ENCODE measurements at regions not wholly inside any gene's neighbourhood (a gene's known extent, or its start where the extent isn't known, plus 50 kb on each side); places are given as distances from the start of the nearest gene placed in this dataset.

GRCh38 chr13:44210525-44210924, 163.1 kb upstream of the SERP2 start:
- H3K23ac ChIP-seq (ENCODE audit: insufficient read length, low read depth, low read length): no peak overlapping the region
- H3K4me1 ChIP-seq (ENCODE audit: insufficient read depth, low read length): no peaks in the 10 kb centered on the region
- H2AFZ ChIP-seq (ENCODE audit: low read length): no peak overlapping the region
- peaks cover 2% of the 10 kb centered on the region; the same call in 1 of the 2 replicates for H3K27me3 Mint-ChIP-seq (ENCODE audit: low read depth)
- peaks cover 15 to 16% of the 10 kb centered on the region in 2 experiments for H3K4me1 Mint-ChIP-seq
- H2AK5ac ChIP-seq (ENCODE audit: insufficient read length, low read length): no peak overlapping the region
- no peak overlapping the region for H2BK20ac ChIP-seq (ENCODE audit: low read depth, low read length, poor library complexity, severe bottlenecking)
- no peak overlapping the region for H2BK120ac ChIP-seq (ENCODE audit: low read depth, low read length, poor library complexity, severe bottlenecking)
- no peak overlapping the region for H4K8ac ChIP-seq (replicated peaks; ENCODE audit: insufficient read length, low read depth, low read length)
- H4K5ac ChIP-seq (ENCODE audit: insufficient read length, low read depth, low read length): no peak overlapping the region
- no peak overlapping the region for H3K4ac ChIP-seq (ENCODE audit: low read depth, low read length)
- no peak overlapping the region for H3K14ac ChIP-seq (ENCODE audit: insufficient read depth, low read length)
- H3K27ac Mint-ChIP-seq: no peak overlapping the region
- H3K9ac ChIP-seq (ENCODE audit: extremely low read depth, insufficient read length, low read length): no peak overlapping the region
- DNase-seq: no peak
- peaks cover 0 to 5% (median 0%) of the 10 kb centered on the region in 3 experiments; a peak in 1 of 7 replicates for H3K36me3 Mint-ChIP-seq (ENCODE audit: insufficient read depth in 1 of 3, low read depth in 3 of 3)
- no peak overlapping the region for H2BK5ac ChIP-seq (ENCODE audit: insufficient read length, low read length)
- no peak overlapping the region for H3K56ac ChIP-seq (ENCODE audit: insufficient read length, low read depth, low read length)
- H3K27ac ChIP-seq (ENCODE audit: insufficient read length, low read depth, low read length): no peak overlapping the region
- H3K79me2 ChIP-seq (ENCODE audit: insufficient read depth, low read length): no peaks in the 10 kb centered on the region
- no peaks in the 10 kb centered on the region for H3K9me3 ChIP-seq (ENCODE audit: control insufficient read depth, low read depth, low read length)
- no peaks in the 10 kb centered on the region for H3K79me1 ChIP-seq (ENCODE audit: insufficient read depth, low read depth, low read length, poor library complexity, severe bottlenecking)
- no peak overlapping the region for H3T11ph ChIP-seq (ENCODE audit: low read length)
- no peaks in the 10 kb centered on the region for H3K27me3 ChIP-seq (ENCODE audit: insufficient read depth, low read length)
- peaks cover 3 to 4% of the 10 kb centered on the region in 2 experiments; a peak in 2 of 5 replicates for H3K9me3 Mint-ChIP-seq
- H3K18ac ChIP-seq (ENCODE audit: insufficient read length, low read depth, low read length): no peak overlapping the region
- no peak overlapping the region for H2BK15ac ChIP-seq (ENCODE audit: low read depth, low read length)
- no peak overlapping the region for H3K4me3 Mint-ChIP-seq
- no peaks in the 10 kb centered on the region for H4K20me1 ChIP-seq (ENCODE audit: control insufficient read depth, insufficient read depth, insufficient read length)
- no peak for TF ChIP-seq CTCF (conservative IDR thresholded peaks at IDR 0.05)
- WGBS (ENCODE audit: extremely low coverage, insufficient read length, low lambda C conversion rate): no CpG with 5 or more reads among the region's 2 CpGs
- no peak overlapping the region for H3K4me2 ChIP-seq (ENCODE audit: insufficient read depth, insufficient read length, low read length)
- no peak overlapping the region for H4K91ac ChIP-seq (ENCODE audit: insufficient read length, low read depth, low read length)
- no peak overlapping the region for H2BK12ac ChIP-seq (ENCODE audit: insufficient read length, low read depth, low read length)
- no peaks in the 10 kb centered on the region for H3K23me2 ChIP-seq (ENCODE audit: insufficient read length, low read depth, low read length, poor library complexity, severe bottlenecking)

Measured in H9 (cell line).